ENCODE measurements at regions not wholly inside any gene's neighbourhood (a gene's known extent, or its start where the extent isn't known, plus 50 kb on each side); places are given as distances from the start of the nearest gene placed in this dataset.
"Not testable (repeated sequence)": the region's sequence is repeated elsewhere in the genome, so short reads cannot be mapped to it uniquely, and the experiment has no call there.

GRCh38 chr22:23443905-23444304 lies 136.2 kb downstream of the IGLL1 start:
- not testable (repeated sequence) for DNase-seq (ENCODE audit: low read depth in 4 of 4, low spot score in 2 of 4)

- DNase-seq (ENCODE audit: low read depth in 4 of 4, low spot score in 2 of 4), result not testable (repeated sequence)
Observed at GRCh38 chr22:23439581-23439980, 140.5 kb downstream of the IGLL1 start.

- no peak for DNase-seq (ENCODE audit: low read depth in 4 of 4, low spot score in 2 of 4)
Observed at GRCh38 chr22:23438216-23438615, 141.9 kb downstream of the IGLL1 start.

- no peak for DNase-seq (ENCODE audit: low read depth in 4 of 4, low spot score in 2 of 4)
Observed at GRCh38 chr22:23437779-23438178, 142.3 kb downstream of the IGLL1 start.

GRCh38 chr22:23437107-23437395 lies 143.0 kb downstream of the IGLL1 start:
- not testable (repeated sequence) for DNase-seq (ENCODE audit: low read depth in 4 of 4, low spot score in 2 of 4)

GRCh38 chr22:23436354-23437106 lies 143.6 kb downstream of the IGLL1 start:
- DNase-seq (ENCODE audit: low read depth in 4 of 4, low spot score in 2 of 4), result not testable (repeated sequence)

GRCh38 chr22:23435186-23435585 lies 144.9 kb downstream of the IGLL1 start:
- DNase-seq (ENCODE audit: low read depth in 4 of 4, low spot score in 2 of 4), result not testable (repeated sequence)

- DNase-seq (ENCODE audit: low read depth in 4 of 4, low spot score in 2 of 4), result not testable (repeated sequence)
Observed at GRCh38 chr22:23434198-23434830, 145.8 kb downstream of the IGLL1 start.

- not testable (repeated sequence) for DNase-seq (ENCODE audit: low read depth in 4 of 4, low spot score in 2 of 4)
Observed at GRCh38 chr22:23433127-23434005, 146.7 kb downstream of the IGLL1 start.

GRCh38 chr22:23432719-23433118 lies 147.4 kb downstream of the IGLL1 start:
- not testable (repeated sequence) for DNase-seq (ENCODE audit: low read depth in 4 of 4, low spot score in 2 of 4)

GRCh38 chr22:23431337-23432072 lies 148.6 kb downstream of the IGLL1 start:
- DNase-seq (ENCODE audit: low read depth in 4 of 4, low spot score in 2 of 4), result no peak

- not testable (repeated sequence) for DNase-seq (ENCODE audit: low read depth in 4 of 4, low spot score in 2 of 4)
Observed at GRCh38 chr22:23424551-23425068, 155.5 kb downstream of the IGLL1 start.

GRCh38 chr22:23424031-23424430 lies 156.1 kb downstream of the IGLL1 start:
- DNase-seq (ENCODE audit: low read depth in 4 of 4, low spot score in 2 of 4), result no peak

GRCh38 chr22:23422281-23422680 lies 157.8 kb downstream of the IGLL1 start:
- not testable (repeated sequence) for DNase-seq (ENCODE audit: low read depth in 4 of 4, low spot score in 2 of 4)

GRCh38 chr22:23421300-23421699 lies 158.8 kb downstream of the IGLL1 start:
- DNase-seq (ENCODE audit: low read depth in 4 of 4, low spot score in 2 of 4), result not testable (repeated sequence)

GRCh38 chr22:23419931-23420330 lies 160.2 kb downstream of the IGLL1 start:
- DNase-seq (ENCODE audit: low read depth in 4 of 4, low spot score in 2 of 4), result no peak

- DNase-seq (ENCODE audit: low read depth in 4 of 4, low spot score in 2 of 4), result no peak
Observed at GRCh38 chr22:23419171-23419570, 160.9 kb downstream of the IGLL1 start.

GRCh38 chr22:23418159-23418788 lies 161.8 kb downstream of the IGLL1 start:
- DNase-seq (ENCODE audit: low read depth in 4 of 4, low spot score in 2 of 4), result no peak

GRCh38 chr22:23417327-23417726 lies 162.8 kb downstream of the IGLL1 start:
- not testable (repeated sequence) for DNase-seq (ENCODE audit: low read depth in 4 of 4, low spot score in 2 of 4)

GRCh38 chr22:23416169-23416690 lies 163.9 kb downstream of the IGLL1 start:
- not testable (repeated sequence) for DNase-seq (ENCODE audit: low read depth in 4 of 4, low spot score in 2 of 4)

All from left renal cortex interstitium (tissue), 4 donors.